GM18867 (cell line): ENCODE measurements at regions not wholly inside any gene's neighbourhood (a gene's known extent, or its start where the extent isn't known, plus 50 kb on each side); places are given as distances from the start of the nearest gene placed in this dataset.

Source experiments
- ATAC-seq: cut with Tn5 transposase; IDR thresholded peaks from one replicate; pipeline ENCODE4 v1.9.1; 2021; ENCODE audit warnings: mild to moderate bottlenecking, moderate library complexity; ENCODE audit not compliant: unreplicated experiment

- ATAC-seq, result no peak
These were observed 354.6 kb upstream of the ADGRL2 start for GRCh38 chr1:81446000-81446669.

DNA sequence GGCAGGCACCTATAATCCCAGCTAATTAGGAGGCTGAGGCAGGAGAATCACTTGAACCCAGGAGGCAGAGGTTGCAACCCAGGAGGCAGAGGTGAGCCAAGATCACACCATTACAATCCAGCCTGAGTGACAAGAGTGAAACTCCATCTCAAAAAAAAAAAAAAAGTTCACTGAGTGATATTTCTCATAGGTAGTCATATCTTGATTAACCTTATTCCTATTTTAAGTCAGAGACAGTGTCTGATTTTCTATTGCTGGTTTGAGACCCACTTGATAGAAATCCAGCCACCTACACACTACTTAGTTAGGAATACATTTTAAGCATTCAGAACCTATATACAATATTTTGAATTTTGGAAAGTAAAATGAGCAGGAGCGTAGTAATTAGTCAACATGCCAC lies 357.4 kb upstream of the ADGRL2 start:
- ATAC-seq, result no peak

DNA sequence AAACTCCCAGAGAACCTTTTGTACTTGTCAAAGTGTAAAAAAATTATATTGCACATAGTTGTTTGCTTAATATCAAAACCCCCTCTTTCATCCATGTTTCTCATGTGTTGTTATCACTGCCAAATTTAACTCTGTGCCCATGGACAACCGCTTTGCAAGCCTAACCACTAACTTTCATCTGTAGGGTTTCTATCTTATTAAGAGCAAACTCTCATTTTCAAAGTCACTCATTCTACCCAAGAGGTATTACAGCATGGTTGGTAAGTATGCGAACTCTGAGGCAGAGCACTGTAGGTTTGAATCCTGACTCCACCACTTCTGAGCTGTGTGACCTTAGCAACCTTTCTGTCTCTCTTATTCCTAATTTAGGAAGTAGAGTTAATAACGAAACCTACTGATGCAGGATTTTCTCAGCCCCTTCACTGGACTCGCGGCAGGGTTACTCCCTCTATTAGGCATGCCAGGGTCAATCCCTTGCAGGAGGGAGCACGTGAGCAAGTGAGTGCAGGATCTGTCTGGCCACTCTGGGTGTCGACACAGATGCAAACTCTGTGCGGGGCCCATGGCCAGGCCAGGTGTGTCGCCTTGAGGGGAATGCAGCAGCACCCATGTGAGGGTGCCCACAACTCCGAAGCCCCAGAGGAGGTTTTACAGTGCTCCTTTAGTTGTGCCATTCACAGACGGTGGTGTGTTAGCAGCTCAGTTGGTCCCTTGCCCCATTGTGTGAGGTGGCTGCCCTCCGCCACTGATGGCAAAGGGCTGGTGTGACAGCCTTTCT lies 361.5 kb upstream of the ADGRL2 start:
- ATAC-seq, result no peak

DNA sequence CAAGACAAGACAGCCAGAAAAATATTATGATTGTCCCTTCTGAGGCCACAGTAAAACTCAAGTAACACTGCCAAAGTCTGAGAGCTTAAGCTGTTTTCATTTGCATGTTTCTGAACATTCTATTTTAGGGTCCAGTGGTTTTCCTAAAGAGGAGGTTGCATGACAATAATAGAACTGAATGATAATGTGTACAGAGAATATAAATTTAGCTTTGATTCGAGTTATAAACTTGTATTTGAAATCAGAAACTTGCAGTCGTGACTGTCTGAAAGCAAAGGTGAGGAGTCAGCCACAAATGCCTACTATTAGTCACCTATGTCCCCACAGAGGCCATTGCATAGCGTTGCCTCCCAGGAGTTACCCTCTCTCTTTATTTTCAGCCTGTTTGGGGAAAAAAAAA lies 363.1 kb upstream of the ADGRL2 start:
- ATAC-seq, result peak; percentile 82

- ATAC-seq, result no peak
These were observed 363.5 kb upstream of the ADGRL2 start for GRCh38 chr1:81437213-81437612.

GRCh38 chr1:81435175-81435574 lies 365.6 kb upstream of the ADGRL2 start:
- no peak for ATAC-seq

GRCh38 chr1:81433676-81434075 lies 367.1 kb upstream of the ADGRL2 start:
- ATAC-seq, result no peak

GRCh38 chr1:81432654-81433109 lies 368.1 kb upstream of the ADGRL2 start:
- no peak for ATAC-seq

GRCh38 chr1:81432059-81432458 lies 368.7 kb upstream of the ADGRL2 start:
- no peak for ATAC-seq

DNA sequence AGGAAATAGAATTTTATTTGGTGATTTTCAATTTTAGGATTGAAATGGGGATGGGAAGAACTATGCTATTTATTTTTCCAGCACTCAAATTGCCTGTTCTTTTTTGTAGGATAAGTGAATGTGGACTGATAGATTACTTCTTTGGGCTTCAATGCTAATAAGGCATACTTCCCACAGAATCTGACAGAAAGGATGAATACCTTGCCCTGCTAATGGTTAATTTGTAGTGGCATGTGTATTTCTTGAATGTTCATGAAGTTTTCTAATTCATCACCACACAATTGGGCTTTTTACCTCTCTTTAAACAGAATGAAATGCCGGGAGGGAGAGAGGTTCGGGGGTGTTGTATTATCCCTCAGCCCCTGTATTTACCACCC lies 369.1 kb upstream of the ADGRL2 start:
- ATAC-seq, result no peak

GRCh38 chr1:81430955-81431623 lies 369.6 kb upstream of the ADGRL2 start:
- ATAC-seq, result no peak

- ATAC-seq, result no peak
These were observed 370.3 kb upstream of the ADGRL2 start for GRCh38 chr1:81430236-81430938.

- ATAC-seq, result no peak
These were observed 371.7 kb upstream of the ADGRL2 start for GRCh38 chr1:81428998-81429397.

- ATAC-seq, result no peak
These were observed 375.9 kb upstream of the ADGRL2 start for GRCh38 chr1:81424816-81425215.

- no peak for ATAC-seq
These were observed 376.7 kb upstream of the ADGRL2 start for GRCh38 chr1:81424061-81424460.

GRCh38 chr1:81420760-81421159 lies 380.0 kb upstream of the ADGRL2 start:
- ATAC-seq, result peak; percentile 80

GRCh38 chr1:81414488-81415015 lies 386.2 kb upstream of the ADGRL2 start:
- ATAC-seq, result peak; percentile 83

- no peak for ATAC-seq
These were observed 387.8 kb upstream of the ADGRL2 start for GRCh38 chr1:81412954-81413353.

DNA sequence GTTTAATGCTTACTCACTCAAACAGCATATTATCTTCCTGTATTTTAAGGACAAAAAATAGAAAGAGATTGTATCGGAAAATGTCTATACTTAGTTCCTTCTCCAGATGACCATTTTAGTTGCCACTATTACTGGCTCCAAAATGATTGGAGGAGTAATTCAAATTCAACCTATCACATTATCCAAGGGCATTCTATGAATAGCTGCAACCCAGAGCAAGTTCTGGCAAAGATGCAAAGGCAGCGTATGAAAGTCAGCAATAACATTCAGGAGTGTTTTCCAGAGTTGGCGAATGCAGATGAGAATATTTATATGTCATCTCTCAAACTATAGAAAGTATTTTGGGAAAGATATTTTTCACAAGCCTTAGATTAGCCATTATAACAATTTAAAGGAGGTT lies 389.8 kb upstream of the ADGRL2 start:
- ATAC-seq, result no peak

- ATAC-seq, result no peak
These were observed 390.4 kb upstream of the ADGRL2 start for GRCh38 chr1:81410351-81410750.

- no peak for ATAC-seq
These were observed 390.9 kb upstream of the ADGRL2 start for GRCh38 chr1:81409780-81410274.
